GM21381 (cell line): ENCODE measurements at regions not wholly inside any gene's neighbourhood (a gene's known extent, or its start where the extent isn't known, plus 50 kb on each side); places are given as distances from the start of the nearest gene placed in this dataset.

Experiments
- ATAC-seq: cut with Tn5 transposase; IDR thresholded peaks from one replicate; pipeline ENCODE4 v1.9.1; 2021; ENCODE audit warnings: mild to moderate bottlenecking, moderate library complexity; ENCODE audit not compliant: unreplicated experiment

GRCh38 chr10:113455947-113456346 lies 96.9 kb upstream of the HABP2 start:
- ATAC-seq: no peak

- no peak for ATAC-seq
These were observed 96.1 kb upstream of the HABP2 start for GRCh38 chr10:113456741-113457140.

- ATAC-seq: no peak
These were observed 95.4 kb upstream of the HABP2 start for GRCh38 chr10:113457408-113457807.

GRCh38 chr10:113458451-113458850 lies 94.4 kb upstream of the HABP2 start:
- no peak for ATAC-seq

GRCh38 chr10:113458944-113459343 lies 93.9 kb upstream of the HABP2 start:
- ATAC-seq: no peak

- no peak for ATAC-seq
These were observed 93.1 kb upstream of the HABP2 start for GRCh38 chr10:113459626-113460280.

- ATAC-seq: no peak
These were observed 89.8 kb upstream of the HABP2 start for GRCh38 chr10:113463083-113463482.

- no peak for ATAC-seq
These were observed 89.1 kb upstream of the HABP2 start for GRCh38 chr10:113463777-113464176.

- ATAC-seq: no peak
These were observed 83.1 kb upstream of the HABP2 start for GRCh38 chr10:113469796-113470195.

GRCh38 chr10:113470372-113471240 lies 82.2 kb upstream of the HABP2 start:
- no peak for ATAC-seq

GRCh38 chr10:113471241-113471996 lies 81.4 kb upstream of the HABP2 start:
- ATAC-seq: no peak

- ATAC-seq: no peak
These were observed 79.8 kb upstream of the HABP2 start for GRCh38 chr10:113473011-113473410.

- ATAC-seq: no peak
These were observed 79.0 kb upstream of the HABP2 start for GRCh38 chr10:113473851-113474250.

- ATAC-seq: no peak
These were observed 78.1 kb upstream of the HABP2 start for GRCh38 chr10:113474752-113475151.

GRCh38 chr10:113475381-113475807 lies 77.5 kb upstream of the HABP2 start:
- ATAC-seq: no peak

GRCh38 chr10:113476191-113476590 lies 76.7 kb upstream of the HABP2 start:
- no peak for ATAC-seq

GRCh38 chr10:113476673-113477072 lies 76.2 kb upstream of the HABP2 start:
- no peak for ATAC-seq

- ATAC-seq: no peak
These were observed 75.4 kb upstream of the HABP2 start for GRCh38 chr10:113477451-113477850.

GRCh38 chr10:113479346-113480080 lies 73.3 kb upstream of the HABP2 start:
- no peak for ATAC-seq

- ATAC-seq: no peak
These were observed 72.8 kb upstream of the HABP2 start for GRCh38 chr10:113480081-113480360.

- no peak for ATAC-seq
These were observed 71.9 kb upstream of the HABP2 start for GRCh38 chr10:113480851-113481502.
